ENCODE measurements at regions not wholly inside any gene's neighbourhood (a gene's known extent, or its start where the extent isn't known, plus 50 kb on each side); places are given as distances from the start of the nearest gene placed in this dataset.

DNA sequence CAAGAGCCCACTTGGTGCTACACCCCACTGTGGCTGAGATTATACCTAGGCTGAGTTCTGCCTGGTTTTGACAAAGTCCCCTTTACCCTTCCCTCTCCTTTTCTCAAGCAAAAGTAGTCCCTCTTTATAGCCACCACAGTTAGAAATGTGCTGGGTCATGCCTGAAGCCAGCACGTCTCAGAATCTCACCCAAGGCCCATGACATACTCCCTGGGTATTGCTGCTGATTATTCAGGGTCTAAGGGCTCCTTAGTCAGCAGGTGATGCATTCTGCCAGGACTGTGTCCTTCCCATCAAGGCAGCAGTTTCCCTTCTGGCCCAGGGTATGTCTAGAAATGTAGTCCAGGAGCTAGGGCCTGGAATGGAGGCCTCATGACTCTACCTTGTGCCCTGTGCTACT, 67.3 kb upstream of the COX20 start:
- no peak overlapping the region for H3T11ph ChIP-seq (ENCODE audit: low read length)
- no peak overlapping the region for H3K9ac ChIP-seq (ENCODE audit: extremely low read depth, insufficient read length, low read length)
- H3K79me2 ChIP-seq (ENCODE audit: insufficient read depth, low read length): no peaks in the 10 kb centered on the region
- no peak overlapping the region for H3K23ac ChIP-seq (ENCODE audit: insufficient read length, low read depth, low read length)
- H4K20me1 ChIP-seq (ENCODE audit: control insufficient read depth, insufficient read depth, insufficient read length): no peaks in the 10 kb centered on the region
- no peak overlapping the region for H2BK5ac ChIP-seq (ENCODE audit: insufficient read length, low read length)
- Mint-ChIP-seq H3K27me3 (ENCODE audit: low read depth) (no peaks in the 10 kb centered on the region; the same call in 1 of the 2 replicates), H3K27ac (no peak overlapping the region; a peak in 1 of 7 replicates), H3K36me3 (ENCODE audit: insufficient read depth in 1 of 3, low read depth in 3 of 3) (no peaks in the 10 kb centered on the region), H3K9me3 (no peaks in the 10 kb centered on the region; a peak in 1 of 5 replicates), H3K4me1 (peaks cover 5 to 15% of the 10 kb centered on the region in 2 experiments; a peak in 3 of 4 replicates), H3K4me3 (no peak overlapping the region)
- H3K23me2 ChIP-seq (ENCODE audit: insufficient read length, low read depth, low read length, poor library complexity, severe bottlenecking): no peaks in the 10 kb centered on the region
- H2BK20ac ChIP-seq (ENCODE audit: low read depth, low read length, poor library complexity, severe bottlenecking): no peak overlapping the region
- no peak overlapping the region for H3K18ac ChIP-seq (ENCODE audit: insufficient read length, low read depth, low read length)
- no peak overlapping the region for H2BK12ac ChIP-seq (ENCODE audit: insufficient read length, low read depth, low read length)
- no peak for DNase-seq
- no peak overlapping the region for H3K4me2 ChIP-seq (ENCODE audit: insufficient read depth, insufficient read length, low read length)
- H2BK15ac ChIP-seq (ENCODE audit: low read depth, low read length): no peak overlapping the region
- no peak overlapping the region for H2AK5ac ChIP-seq (ENCODE audit: insufficient read length, low read length)
- no peaks in the 10 kb centered on the region for H3K9me3 ChIP-seq (ENCODE audit: control insufficient read depth, low read depth, low read length)
- H2BK120ac ChIP-seq (ENCODE audit: low read depth, low read length, poor library complexity, severe bottlenecking): no peak overlapping the region
- H4K91ac ChIP-seq (ENCODE audit: insufficient read length, low read depth, low read length): no peak overlapping the region
- no peaks in the 10 kb centered on the region for H3K79me1 ChIP-seq (ENCODE audit: insufficient read depth, low read depth, low read length, poor library complexity, severe bottlenecking)
- no peak overlapping the region for H3K56ac ChIP-seq (ENCODE audit: insufficient read length, low read depth, low read length)
- no CpG with 5 or more reads among the region's 1 CpG for WGBS (ENCODE audit: extremely low coverage, insufficient read length, low lambda C conversion rate)
- H3K14ac ChIP-seq (ENCODE audit: insufficient read depth, low read length): no peak overlapping the region
- no peaks in the 10 kb centered on the region for H3K27me3 ChIP-seq (ENCODE audit: insufficient read depth, low read length)
- TF ChIP-seq, protein P1, sequence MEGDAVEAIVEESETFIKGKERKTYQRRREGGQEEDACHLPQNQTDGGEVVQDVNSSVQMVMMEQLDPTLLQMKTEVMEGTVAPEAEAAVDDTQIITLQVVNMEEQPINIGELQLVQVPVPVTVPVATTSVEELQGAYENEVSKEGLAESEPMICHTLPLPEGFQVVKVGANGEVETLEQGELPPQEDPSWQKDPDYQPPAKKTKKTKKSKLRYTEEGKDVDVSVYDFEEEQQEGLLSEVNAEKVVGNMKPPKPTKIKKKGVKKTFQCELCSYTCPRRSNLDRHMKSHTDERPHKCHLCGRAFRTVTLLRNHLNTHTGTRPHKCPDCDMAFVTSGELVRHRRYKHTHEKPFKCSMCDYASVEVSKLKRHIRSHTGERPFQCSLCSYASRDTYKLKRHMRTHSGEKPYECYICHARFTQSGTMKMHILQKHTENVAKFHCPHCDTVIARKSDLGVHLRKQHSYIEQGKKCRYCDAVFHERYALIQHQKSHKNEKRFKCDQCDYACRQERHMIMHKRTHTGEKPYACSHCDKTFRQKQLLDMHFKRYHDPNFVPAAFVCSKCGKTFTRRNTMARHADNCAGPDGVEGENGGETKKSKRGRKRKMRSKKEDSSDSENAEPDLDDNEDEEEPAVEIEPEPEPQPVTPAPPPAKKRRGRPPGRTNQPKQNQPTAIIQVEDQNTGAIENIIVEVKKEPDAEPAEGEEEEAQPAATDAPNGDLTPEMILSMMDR (conservative IDR thresholded peaks at IDR 0.05): no peak
- no peak overlapping the region for H3K27ac ChIP-seq (ENCODE audit: insufficient read length, low read depth, low read length)
- H3K4ac ChIP-seq (ENCODE audit: low read depth, low read length): no peak overlapping the region
- H4K8ac ChIP-seq (replicated peaks; ENCODE audit: insufficient read length, low read depth, low read length): no peak overlapping the region
- H3K4me1 ChIP-seq (ENCODE audit: insufficient read depth, low read length): no peaks in the 10 kb centered on the region
- no peak overlapping the region for H2AFZ ChIP-seq (ENCODE audit: low read length)
- no peak overlapping the region for H4K5ac ChIP-seq (ENCODE audit: insufficient read length, low read depth, low read length)
